H9 (cell line): ENCODE measurements at regions not wholly inside any gene's neighbourhood (a gene's known extent, or its start where the extent isn't known, plus 50 kb on each side); places are given as distances from the start of the nearest gene placed in this dataset.

Source experiments
- DNase-seq: peaks from one replicate; pipeline ENCODE4 v3.0.0-alpha.2; 2017
- H2AFZ ChIP-seq: one replicate; pipeline ENCODE4 v1.6.1; 2013; ENCODE audit warnings: mild to moderate bottlenecking, low read length, control low read depth, moderate library complexity
- H2AK5ac ChIP-seq: 2 replicates; pipeline ENCODE4 v1.6.1; 2013; ENCODE audit warnings: low read length, control low read depth, mixed read lengths; ENCODE audit not compliant: insufficient read length
- H2BK120ac ChIP-seq: one replicate; pipeline ENCODE4 v1.6.1; 2013; ENCODE audit warnings: low read depth, mild to moderate bottlenecking, low read length, control low read depth, inconsistent platforms; ENCODE audit not compliant: poor library complexity, severe bottlenecking
- H2BK12ac ChIP-seq: 2 replicates; pipeline ENCODE4 v1.6.1; 2013; ENCODE audit warnings: low read length, control low read depth, mixed read lengths, low read depth; ENCODE audit not compliant: insufficient read length
- H2BK15ac ChIP-seq: 2 replicates; pipeline ENCODE4 v1.6.1; 2013; ENCODE audit warnings: low read depth, low read length, control low read depth
- H2BK20ac ChIP-seq: one replicate; pipeline ENCODE4 v1.6.1; 2013; ENCODE audit warnings: low read depth, mild to moderate bottlenecking, low read length, control low read depth, inconsistent platforms; ENCODE audit not compliant: poor library complexity, severe bottlenecking
- H2BK5ac ChIP-seq: 2 replicates; pipeline ENCODE4 v1.6.1; 2013; ENCODE audit warnings: low read length, control low read depth, mixed read lengths; ENCODE audit not compliant: insufficient read length
- H3K14ac ChIP-seq: 2 replicates; pipeline ENCODE4 v1.6.1; 2013; ENCODE audit warnings: low read length, control low read depth; ENCODE audit not compliant: insufficient read depth
- H3K18ac ChIP-seq: 2 replicates; pipeline ENCODE4 v1.6.1; 2013; ENCODE audit warnings: low read depth, mild to moderate bottlenecking, mixed read lengths, low read length, control low read depth; ENCODE audit not compliant: insufficient read length
- H3K23ac ChIP-seq: 2 replicates; pipeline ENCODE4 v1.6.1; 2013; ENCODE audit warnings: low read length, control low read depth, mixed read lengths, low read depth; ENCODE audit not compliant: insufficient read length
- H3K23me2 ChIP-seq: 2 replicates; pipeline ENCODE4 v1.6.1; 2013; ENCODE audit warnings: low read depth, mild to moderate bottlenecking, mixed read lengths, low read length, control low read depth; ENCODE audit not compliant: insufficient read length, poor library complexity, severe bottlenecking
- H3K27ac ChIP-seq: 2 replicates; pipeline ENCODE4 v1.5.1; 2013; ENCODE audit warnings: low read length, control low read depth, mixed read lengths, low read depth; ENCODE audit not compliant: insufficient read length
- H3K27me3 ChIP-seq: 2 replicates; pipeline ENCODE4 v1.6.1; 2013; ENCODE audit warnings: low read length, control low read depth, inconsistent platforms; ENCODE audit not compliant: insufficient read depth
- H3K4ac ChIP-seq: 2 replicates; pipeline ENCODE4 v1.6.1; 2013; ENCODE audit warnings: low read depth, mild to moderate bottlenecking, control low read depth, inconsistent platforms, low read length, moderate library complexity
- H3K4me1 ChIP-seq: 2 replicates; pipeline ENCODE4 v1.6.1; 2013; ENCODE audit warnings: low read length, control low read depth, inconsistent platforms; ENCODE audit not compliant: insufficient read depth
- H3K4me2 ChIP-seq: 2 replicates; pipeline ENCODE4 v1.6.1; 2013; ENCODE audit warnings: low read length, control low read depth, mixed read lengths; ENCODE audit not compliant: insufficient read length, insufficient read depth
- H3K56ac ChIP-seq: 2 replicates; pipeline ENCODE4 v1.6.1; 2013; ENCODE audit warnings: low read depth, mild to moderate bottlenecking, mixed read lengths, low read length, control low read depth; ENCODE audit not compliant: insufficient read length
- H3K79me1 ChIP-seq: 2 replicates; pipeline ENCODE4 v1.6.1; 2013; ENCODE audit warnings: low read depth, mild to moderate bottlenecking, moderate library complexity, low read length, control low read depth, inconsistent platforms; ENCODE audit not compliant: insufficient read depth, poor library complexity, severe bottlenecking
- H3K79me2 ChIP-seq: 2 replicates; pipeline ENCODE4 v1.6.1; 2013; ENCODE audit warnings: low read length, control low read depth, inconsistent platforms; ENCODE audit not compliant: insufficient read depth
- H3K9ac ChIP-seq: 2 replicates; pipeline ENCODE4 v1.6.1; 2013; ENCODE audit warnings: low read length, control low read depth, mixed read lengths; ENCODE audit not compliant: insufficient read length; ENCODE audit errors: extremely low read depth
- H3K9me3 ChIP-seq: one replicate; pipeline ENCODE4 v1.6.1; 2013; ENCODE audit warnings: low read depth, low read length, inconsistent platforms; ENCODE audit not compliant: control insufficient read depth
- H3T11ph ChIP-seq: one replicate; pipeline ENCODE4 v1.6.1; 2013; ENCODE audit warnings: mild to moderate bottlenecking, low read length, control low read depth, inconsistent platforms
- H4K20me1 ChIP-seq: one replicate; pipeline ENCODE4 v1.6.1; 2013; ENCODE audit not compliant: control insufficient read depth, insufficient read length, insufficient read depth
- H4K5ac ChIP-seq: 2 replicates; pipeline ENCODE4 v1.6.1; 2013; ENCODE audit warnings: low read depth, mild to moderate bottlenecking, mixed read lengths, low read length, control low read depth; ENCODE audit not compliant: insufficient read length
- H4K8ac ChIP-seq: replicated peaks from 2 replicates; pipeline ENCODE4 v1.6.1; 2013; ENCODE audit warnings: low read length, control low read depth, mixed read lengths, low read depth; ENCODE audit not compliant: insufficient read length
- H4K91ac ChIP-seq: 2 replicates; pipeline ENCODE4 v1.6.1; 2013; ENCODE audit warnings: low read depth, mild to moderate bottlenecking, moderate library complexity, mixed read lengths, low read length, control low read depth; ENCODE audit not compliant: insufficient read length
- H3K27ac Mint-ChIP-seq, 3 experiments: 2 replicates in 2 of 3; 3 replicates in 1 of 3; pipeline ENCODE4 v1.8.0; 2020 to 2021; ENCODE audit warnings: mixed read lengths in 3 of 3, mild to moderate bottlenecking in 1 of 3, moderate library complexity in 1 of 3
- H3K27me3 Mint-ChIP-seq: 2 replicates; pipeline ENCODE4 v1.8.0; 2021; ENCODE audit warnings: low read depth, mild to moderate bottlenecking, moderate library complexity, mixed read lengths
- H3K36me3 Mint-ChIP-seq, 3 experiments: 2 replicates in 2 of 3; 3 replicates in 1 of 3; pipeline ENCODE4 v1.8.0; 2020 to 2021; ENCODE audit warnings: low read depth in 3 of 3, mixed read lengths in 3 of 3; ENCODE audit not compliant: insufficient read depth in 1 of 3
- H3K4me1 Mint-ChIP-seq, 2 experiments: 2 replicates each; pipeline ENCODE4 v1.8.0; 2020; ENCODE audit warnings: mixed read lengths in 2 of 2
- H3K4me3 Mint-ChIP-seq, 2 experiments: 2 replicates in 1 of 2; 3 replicates in 1 of 2; pipeline ENCODE4 v1.8.0; 2020 to 2021; ENCODE audit warnings: mild to moderate bottlenecking in 2 of 2, mixed read lengths in 2 of 2, moderate library complexity in 1 of 2
- H3K9me3 Mint-ChIP-seq, 2 experiments: 2 replicates in 1 of 2; 3 replicates in 1 of 2; pipeline ENCODE4 v1.8.0; 2020; ENCODE audit warnings: mild to moderate bottlenecking in 2 of 2, mixed read lengths in 2 of 2, moderate library complexity in 1 of 2
- CTCF ChIP-seq: fragments of 200-600 bp; sonication (generic); conservative IDR thresholded peaks from 3 replicates; pipeline ENCODE4 v1.8.0; 2021; ENCODE audit warnings: antibody characterized with exemption, mild to moderate bottlenecking
- WGBS: extraction: QIAGEN DNeasy Blood & Tissue Kit; methylation state at CpG from one replicate; pipeline ENCODE4 v1.1.7; 2013; ENCODE audit warnings: missing lambda C conversion rate, low lambda C conversion rate, mixed read lengths; ENCODE audit not compliant: insufficient read length; ENCODE audit errors: extremely low coverage; 5-methylcytosine and 5-hydroxymethylcytosine counted together

GRCh38 chr1:192756314-192756713, 52.5 kb upstream of the RGS2 start:
- no peak overlapping the region for H2AFZ ChIP-seq
- H3K14ac ChIP-seq = no peak overlapping the region
- H3K9me3 ChIP-seq = no peaks in the 10 kb centered on the region
- no peak overlapping the region for H3K4ac ChIP-seq
- no peak overlapping the region for H3K4me3 Mint-ChIP-seq
- DNase-seq = no peak
- H3K4me1 Mint-ChIP-seq = peaks cover 7 to 8% of the 10 kb centered on the region in 2 experiments; a peak in 2 of 4 replicates
- no peak overlapping the region for H4K5ac ChIP-seq
- H3K9ac ChIP-seq = no peak overlapping the region
- H3K27ac Mint-ChIP-seq = peak overlapping the region in 1 of 3 experiments; percentile 71; a peak in 1 of 7 replicates
- H3K79me1 ChIP-seq = no peaks in the 10 kb centered on the region
- no peak overlapping the region for H2BK12ac ChIP-seq
- H4K91ac ChIP-seq = no peak overlapping the region
- H3K36me3 Mint-ChIP-seq = peaks cover 0 to 9% (median 6%) of the 10 kb centered on the region in 3 experiments; a peak in 3 of 7 replicates
- no peak overlapping the region for H2BK5ac ChIP-seq
- H3K4me2 ChIP-seq = no peak overlapping the region
- no peaks in the 10 kb centered on the region for H3K23me2 ChIP-seq
- H3K27ac ChIP-seq = no peak overlapping the region
- WGBS = no CpG with 5 or more reads among the region's 4 CpGs
- no peak overlapping the region for H3K18ac ChIP-seq
- H3K27me3 ChIP-seq = no peaks in the 10 kb centered on the region
- no peak for TF ChIP-seq CTCF
- H3K79me2 ChIP-seq = no peaks in the 10 kb centered on the region
- no peak overlapping the region for H2AK5ac ChIP-seq
- H3K4me1 ChIP-seq = no peaks in the 10 kb centered on the region; the same call in 1 of the 2 replicates
- H4K20me1 ChIP-seq = no peaks in the 10 kb centered on the region
- H2BK120ac ChIP-seq = no peak overlapping the region
- no peak overlapping the region for H3T11ph ChIP-seq
- H2BK20ac ChIP-seq = no peak overlapping the region
- no peak overlapping the region for H2BK15ac ChIP-seq
- no peak overlapping the region for H3K56ac ChIP-seq
- H3K27me3 Mint-ChIP-seq = no peaks in the 10 kb centered on the region
- no peak overlapping the region for H4K8ac ChIP-seq
- H3K9me3 Mint-ChIP-seq = peaks cover 3 to 13% of the 10 kb centered on the region in 2 experiments; a peak in 4 of 5 replicates
- no peak overlapping the region for H3K23ac ChIP-seq
